H1 (cell line): ENCODE measurements at regions not wholly inside any gene's neighbourhood (a gene's known extent, or its start where the extent isn't known, plus 50 kb on each side); places are given as distances from the start of the nearest gene placed in this dataset.

Source experiments
- CTCF ChIA-PET: fragments of 300-600 bp; sonication (Branson Sonifier 250); formaldehyde crosslinking; loops from one replicate; lab custom pipeline; 2021; ENCODE audit not compliant: partially characterized antibody; lab: Charles Lee
- POLR2A ChIA-PET: fragments of 300-600 bp; sonication (Branson Sonifier 250); formaldehyde crosslinking; loops from one replicate; lab custom pipeline; 2021; ENCODE audit warnings: inconsistent platforms; ENCODE audit not compliant: partially characterized antibody; lab: Charles Lee
- DNase-seq, 2 experiments: peaks; one replicate each; pipeline versions ENCODE4 v3.0.0 to v3.0.0-alpha.2; 2010 to 2022; ENCODE audit warnings: low spot score in 2 of 2, low read depth in 1 of 2, mixed read lengths in 1 of 2
- FAIRE-seq: peaks from 2 replicates; lab custom pipeline; 2011; peaks lifted over from hg19 to GRCh38; lab: Jason Lieb, UNC
- H2AFZ ChIP-seq: 2 replicates; pipeline ENCODE4 v1.8.1; 2012; ENCODE audit warnings: low read length, inconsistent platforms
- H2AK5ac ChIP-seq: 2 replicates; pipeline ENCODE4 v1.6.1; 2013; ENCODE audit warnings: low read depth, low read length
- H2BK120ac ChIP-seq: replicated peaks from 2 replicates; pipeline ENCODE3; 2013; ENCODE audit warnings: low read depth, low read length, inconsistent platforms
- H2BK12ac ChIP-seq: 2 replicates; pipeline ENCODE4 v1.6.1; 2013; ENCODE audit warnings: low read depth, low read length
- H2BK15ac ChIP-seq: 2 replicates; pipeline ENCODE4 v1.6.1; 2013; ENCODE audit warnings: low read length
- H2BK20ac ChIP-seq: 2 replicates; pipeline ENCODE4 v1.6.1; 2013; ENCODE audit warnings: low read length
- H2BK5ac ChIP-seq: 2 replicates; pipeline ENCODE4 v1.6.1; 2013; ENCODE audit warnings: low read depth, low read length
- H3K14ac ChIP-seq: 2 replicates; pipeline ENCODE4 v1.6.1; 2013; ENCODE audit warnings: inconsistent platforms; ENCODE audit not compliant: insufficient read length
- H3K18ac ChIP-seq: 2 replicates; pipeline ENCODE4 v1.6.1; 2013; ENCODE audit warnings: low read length; ENCODE audit errors: extremely low read depth
- H3K23ac ChIP-seq: 2 replicates; pipeline ENCODE4 v1.6.1; 2013; ENCODE audit warnings: inconsistent platforms; ENCODE audit not compliant: insufficient read length
- H3K23me2 ChIP-seq: 2 replicates; pipeline ENCODE4 v1.6.1; 2013; ENCODE audit warnings: low read depth, low read length
- H3K27ac ChIP-seq: 2 replicates; pipeline ENCODE4 v1.6.1; 2011; ENCODE audit warnings: low read depth, low read length, inconsistent platforms
- H3K27me3 ChIP-seq, 4 experiments: replicated peaks in 1 of 4; 1 replicate in 1 of 4; 2 replicates in 3 of 4; pipeline versions ENCODE4 v1.6.1 to v1.8.1; 2011 to 2013; ENCODE audit warnings: low read length in 3 of 4, mild to moderate bottlenecking in 3 of 4, inconsistent platforms in 2 of 4, mixed read lengths in 2 of 4, moderate library complexity in 1 of 4; ENCODE audit not compliant: control insufficient read depth in 3 of 4, insufficient read depth in 3 of 4; ENCODE audit errors: extremely low read depth in 1 of 4
- H3K36me3 ChIP-seq, 4 experiments: 2 replicates each; pipeline versions ENCODE4 v1.6.1 to v1.8.1; 2011 to 2013; ENCODE audit warnings: mild to moderate bottlenecking in 4 of 4, low read length in 3 of 4, moderate library complexity in 2 of 4, control low read depth in 1 of 4, inconsistent platforms in 1 of 4; ENCODE audit not compliant: insufficient read depth in 4 of 4, control insufficient read depth in 2 of 4
- H3K4ac ChIP-seq: replicated peaks from 2 replicates; pipeline ENCODE3; 2013; ENCODE audit warnings: low read length, low read depth, mixed read lengths, inconsistent platforms; ENCODE audit not compliant: insufficient read length
- H3K4me1 ChIP-seq, 4 experiments: replicated peaks in 1 of 4; 1 replicate in 1 of 4; 2 replicates in 3 of 4; pipeline versions ENCODE4 v1.6.1 to v1.8.1; 2011 to 2013; ENCODE audit warnings: low read length in 3 of 4, inconsistent platforms in 2 of 4, mixed read lengths in 1 of 4; ENCODE audit not compliant: insufficient read depth in 4 of 4, control insufficient read depth in 3 of 4
- H3K4me2 ChIP-seq, 2 experiments: 2 replicates each; pipeline versions ENCODE4 v1.6.1 to v1.8.1; 2011 to 2013; ENCODE audit warnings: low read depth in 2 of 2, low read length in 2 of 2, control low read depth in 1 of 2, inconsistent platforms in 1 of 2, mild to moderate bottlenecking in 1 of 2; ENCODE audit not compliant: insufficient read depth in 1 of 2
- H3K4me3 ChIP-seq, 4 experiments: fragments of 200-600, 300-600 bp in 1 of 4; sonication (generic), shearing (Covaris generic), sonication (Bioruptor Twin) in 1 of 4; 2 replicates each; pipeline versions ENCODE4 v1.5.1 to v1.8.1; 2011 to 2016; ENCODE audit warnings: low read length in 4 of 4, low read depth in 3 of 4, control low read depth in 2 of 4, inconsistent platforms in 2 of 4, mild to moderate bottlenecking in 2 of 4, mixed read lengths in 1 of 4, moderate library complexity in 1 of 4; ENCODE audit not compliant: insufficient read depth in 2 of 4; ENCODE audit errors: extremely low read depth in 1 of 4
- H3K56ac ChIP-seq: replicated peaks from 2 replicates; pipeline ENCODE3; 2013; ENCODE audit warnings: low read depth, mild to moderate bottlenecking, mixed read lengths, low read length, inconsistent platforms; ENCODE audit not compliant: insufficient read length
- H3K79me1 ChIP-seq: 2 replicates; pipeline ENCODE4 v1.6.1; 2013; ENCODE audit warnings: low read depth, low read length, control low read depth
- H3K79me2 ChIP-seq, 2 experiments: 2 replicates each; pipeline versions ENCODE4 v1.6.1 to v1.8.1; 2012 to 2013; ENCODE audit warnings: low read length in 2 of 2, mild to moderate bottlenecking in 2 of 2, inconsistent platforms in 1 of 2; ENCODE audit not compliant: insufficient read depth in 2 of 2, control insufficient read depth in 1 of 2
- H3K9ac ChIP-seq, 4 experiments: replicated peaks in 1 of 4; 1 replicate in 1 of 4; 2 replicates in 3 of 4; pipeline versions ENCODE4 v1.6.1 to v1.8.1; 2011 to 2013; ENCODE audit warnings: low read depth in 3 of 4, low read length in 3 of 4, control low read depth in 2 of 4, mild to moderate bottlenecking in 2 of 4, moderate library complexity in 2 of 4, inconsistent platforms in 1 of 4; ENCODE audit errors: extremely low read depth in 1 of 4
- H3K9me3 ChIP-seq, 2 experiments: 2 replicates each; pipeline versions ENCODE4 v1.6.1 to v1.8.1; 2012 to 2013; ENCODE audit warnings: mild to moderate bottlenecking in 2 of 2, moderate library complexity in 2 of 2, control low read depth in 1 of 2, inconsistent platforms in 1 of 2, low read depth in 1 of 2, low read length in 1 of 2, mixed read lengths in 1 of 2; ENCODE audit not compliant: insufficient read depth in 2 of 2
- H4K20me1 ChIP-seq, 2 experiments: replicated peaks in 1 of 2; 2 replicates each; pipeline versions ENCODE3 to v1.8.1; 2011 to 2013; ENCODE audit warnings: inconsistent platforms in 2 of 2, low read length in 2 of 2, mild to moderate bottlenecking in 1 of 2; ENCODE audit not compliant: insufficient read depth in 2 of 2, control insufficient read depth in 1 of 2
- H4K5ac ChIP-seq: 2 replicates; pipeline ENCODE4 v1.6.1; 2013; ENCODE audit warnings: low read length, low read depth, mixed read lengths, inconsistent platforms; ENCODE audit not compliant: insufficient read length
- H4K8ac ChIP-seq: 2 replicates; pipeline ENCODE4 v1.8.0; 2013; ENCODE audit warnings: mild to moderate bottlenecking, moderate library complexity, low read length, inconsistent platforms; ENCODE audit not compliant: insufficient read depth; ENCODE audit errors: extremely low read depth
- H4K91ac ChIP-seq: replicated peaks from 2 replicates; pipeline ENCODE3; 2013; ENCODE audit warnings: low read length, mixed read lengths, inconsistent platforms; ENCODE audit not compliant: insufficient read length
- CHD2 ChIP-seq: IDR thresholded peaks from 2 replicates; pipeline ENCODE4 v1.6.1; 2012; ENCODE audit warnings: low read length, improper control_type of control experiment
- CTBP2 ChIP-seq: IDR thresholded peaks from 2 replicates; pipeline ENCODE4 v1.7.0; 2011; ENCODE audit warnings: borderline replicate concordance, mild to moderate bottlenecking, moderate library complexity, mixed read lengths, low read length; ENCODE audit not compliant: insufficient read depth, insufficient read length
- SP4 ChIP-seq: IDR thresholded peaks from 2 replicates; pipeline ENCODE4 v1.6.1; 2012; ENCODE audit warnings: low read length, inconsistent platforms
- TBP ChIP-seq: IDR thresholded peaks from 2 replicates; pipeline ENCODE4 v1.6.1; 2011; ENCODE audit warnings: low read depth, low read length, improper control_type of control experiment
- WGBS, 2 experiments: shearing (Covaris generic) in 1 of 2; methylation state at CpG; one replicate each; pipeline versions ENCODE4 v1.1.6 to v1.1.7; 2013 to 2015; ENCODE audit warnings: low lambda C conversion rate in 2 of 2, mixed read lengths in 2 of 2, inconsistent platforms in 1 of 2, low coverage in 1 of 2, missing lambda C conversion rate in 1 of 2; ENCODE audit not compliant: insufficient replicate concordance in 2 of 2, insufficient coverage in 1 of 2, insufficient read length in 1 of 2; ENCODE audit errors: extremely low coverage in 1 of 2, missing lambda C conversion rate in 1 of 2; 5-methylcytosine and 5-hydroxymethylcytosine counted together

DNA sequence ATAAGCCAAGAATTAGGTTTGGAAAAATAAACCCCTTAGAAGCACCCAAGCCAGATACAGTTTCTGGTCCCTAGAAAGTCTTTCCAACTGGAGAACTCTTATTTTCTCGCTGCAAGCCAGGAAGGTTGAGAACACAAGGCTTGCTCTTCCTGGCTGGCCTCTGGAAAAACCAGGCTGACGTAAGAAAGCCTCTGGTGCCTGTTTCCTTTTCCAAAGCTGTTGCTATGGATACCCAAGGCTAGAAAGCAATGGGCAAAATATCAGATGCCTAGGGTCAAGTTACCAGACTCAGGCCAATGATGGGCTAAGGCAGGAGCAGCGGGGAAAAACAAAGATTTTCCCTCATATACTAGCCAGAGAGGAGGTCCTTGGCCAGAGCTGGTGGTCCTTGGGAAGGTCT lies 281.6 kb downstream of the KLHL13 start:
- Histone ChIP-seq H3K27me3 (no peaks in the 10 kb centered on the region), H3K4me2 (no peak overlapping the region), H2AK5ac (no peak overlapping the region), H2BK120ac (no peak overlapping the region), H3K23me2 (no peaks in the 10 kb centered on the region), H4K91ac (no peak overlapping the region), H4K5ac (no peak overlapping the region), H2BK15ac (no peak overlapping the region), H4K8ac (no peak overlapping the region), H3K79me1 (no peaks in the 10 kb centered on the region), H3K4me1 (no peaks in the 10 kb centered on the region), H3K9ac (no peak overlapping the region), H2BK20ac (no peak overlapping the region), H4K20me1 (no peaks in the 10 kb centered on the region), H3K27ac (no peak overlapping the region), H2BK12ac (no peak overlapping the region), H2BK5ac (no peak overlapping the region), H3K79me2 (no peaks in the 10 kb centered on the region), H3K36me3 (no peaks in the 10 kb centered on the region), H3K56ac (no peak overlapping the region), H3K18ac (no peak overlapping the region), H3K23ac (no peak overlapping the region), H2AFZ (no peak overlapping the region), H3K4me3 (no peak overlapping the region), H3K9me3 (peaks cover 0 to 6% of the 10 kb centered on the region in 2 experiments; a peak in 1 of 4 replicates), H3K14ac (no peak overlapping the region), H3K4ac (no peak overlapping the region)
- WGBS, 2 experiments: 100% methylated on average over 1 of the region's 3 CpGs; no CpG with 5 or more reads in 1 of the 2 experiments
- FAIRE-seq (peak; percentile 57), DNase-seq (no peak)
- no peak for TF ChIP-seq SP4
- TF ChIP-seq TBP: no peak
- TF ChIP-seq CTBP2: no peak
- no peak for TF ChIP-seq CHD2
- POLR2A ChIA-PET: no interaction called here
- CTCF ChIA-PET: no interaction called here
